GM19238 (cell line): ENCODE measurements at regions not wholly inside any gene's neighbourhood (a gene's known extent, or its start where the extent isn't known, plus 50 kb on each side); places are given as distances from the start of the nearest gene placed in this dataset.

Experiments
- DNase-seq: peaks from one replicate; pipeline ENCODE4 v3.0.0; 2011; ENCODE audit warnings: low spot score; ENCODE audit not compliant: insufficient read length

GRCh38 chr20:48163505-48163904 is 378.2 kb upstream of the SULF2 start:
- no peak for DNase-seq

DNA sequence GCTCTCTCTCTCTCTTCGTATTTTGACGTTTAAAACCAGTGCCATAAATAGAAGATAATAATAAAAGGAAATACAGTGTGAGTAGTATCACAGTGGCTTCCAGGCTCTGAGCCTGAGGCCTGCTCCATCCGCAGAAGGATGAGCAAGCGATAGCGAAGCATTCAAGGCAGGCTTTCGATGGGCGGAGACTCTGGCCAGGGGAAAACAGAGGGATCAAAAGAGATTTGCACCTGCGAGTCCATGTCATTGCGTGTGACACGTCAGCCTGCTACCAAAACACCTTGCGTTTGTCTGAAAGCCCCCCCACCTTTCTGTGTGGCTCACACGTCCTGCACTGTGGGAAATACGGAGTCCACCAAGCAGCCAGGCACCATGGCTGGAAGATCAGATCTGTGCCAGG is 377.3 kb upstream of the SULF2 start:
- no peak for DNase-seq

GRCh38 chr20:48159145-48160008 is 374.1 kb upstream of the SULF2 start:
- DNase-seq = no peak

DNA sequence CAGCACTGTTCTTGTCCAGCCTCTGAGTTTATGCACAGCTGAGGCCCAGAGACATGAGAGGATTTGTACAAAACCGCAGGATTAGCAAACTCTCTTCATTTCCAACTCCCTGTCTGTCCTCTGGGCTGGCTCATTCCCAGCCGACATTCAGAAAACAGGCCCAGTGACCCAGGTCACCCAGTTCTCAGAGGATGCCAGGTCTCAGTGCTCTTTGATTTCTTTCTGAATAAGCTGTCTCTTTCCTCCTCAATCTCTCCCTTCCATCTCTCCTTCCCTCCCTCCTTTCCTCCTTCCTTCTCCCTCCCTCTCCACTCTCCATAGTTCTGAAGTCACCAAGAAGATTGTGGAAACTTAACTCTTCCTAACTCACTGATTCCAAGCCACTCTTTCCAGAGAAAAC is 372.7 kb upstream of the SULF2 start:
- no peak for DNase-seq

- DNase-seq = no peak
Observed at GRCh38 chr20:48156951-48157700, 371.8 kb upstream of the SULF2 start.

GRCh38 chr20:48156521-48156920 is 371.2 kb upstream of the SULF2 start:
- DNase-seq = no peak

DNA sequence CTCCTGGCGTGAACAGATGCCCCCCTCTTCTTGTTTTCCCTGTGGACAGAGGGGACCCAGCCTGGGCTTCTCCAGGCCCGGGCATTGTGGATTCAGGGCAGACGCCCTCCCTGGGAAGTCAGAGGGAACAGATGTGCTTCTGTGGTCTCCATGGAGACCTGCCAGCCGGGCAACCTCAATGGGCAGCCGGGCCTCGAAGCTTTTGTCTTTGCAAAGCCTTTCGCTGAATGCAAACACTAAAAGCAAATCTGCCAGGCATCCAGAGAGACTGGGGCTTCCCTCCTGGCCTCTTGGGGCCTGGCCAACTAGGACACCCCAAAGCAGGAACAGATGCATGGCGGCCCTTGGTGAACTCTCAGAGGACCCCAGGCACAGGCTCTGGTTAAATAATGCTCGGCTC is 370.0 kb upstream of the SULF2 start:
- DNase-seq = no peak

DNA sequence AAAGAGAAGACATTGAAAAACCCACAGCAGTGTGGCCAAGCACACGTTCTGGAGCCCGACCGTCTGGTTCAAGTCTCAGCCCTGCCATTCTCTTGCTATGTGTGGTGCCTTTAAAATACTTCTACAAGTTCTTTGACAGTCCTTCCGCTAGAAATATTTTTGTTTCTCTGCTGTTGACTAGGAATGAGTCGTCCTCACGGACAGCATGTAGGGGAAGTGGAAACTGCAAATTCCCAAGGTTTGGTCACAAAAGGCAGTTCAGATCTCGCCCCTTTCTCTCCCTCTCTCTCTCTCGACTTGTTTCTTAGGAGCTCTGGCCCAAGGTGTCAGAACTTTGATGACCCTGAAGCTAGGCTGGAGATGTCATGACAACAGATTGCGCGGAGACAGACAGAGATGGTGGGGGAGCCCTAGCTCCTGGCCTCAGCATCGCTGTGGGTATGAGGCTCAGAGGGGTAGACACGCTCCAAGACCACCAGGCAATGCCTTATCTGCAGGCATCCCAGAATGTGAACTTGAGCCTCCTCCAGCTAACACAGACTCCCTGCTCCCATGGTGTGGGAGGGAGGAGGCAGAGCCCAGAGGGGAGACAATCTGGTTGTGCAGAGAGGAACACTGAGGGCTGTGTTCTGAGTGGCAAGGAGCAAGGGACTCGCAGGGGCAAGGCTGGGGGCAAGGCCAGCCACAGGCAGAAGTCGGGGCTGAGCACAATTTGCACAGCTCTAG is 368.9 kb upstream of the SULF2 start:
- DNase-seq = no peak

- no peak for DNase-seq
Observed at GRCh38 chr20:48153523-48153922, 368.2 kb upstream of the SULF2 start.

DNA sequence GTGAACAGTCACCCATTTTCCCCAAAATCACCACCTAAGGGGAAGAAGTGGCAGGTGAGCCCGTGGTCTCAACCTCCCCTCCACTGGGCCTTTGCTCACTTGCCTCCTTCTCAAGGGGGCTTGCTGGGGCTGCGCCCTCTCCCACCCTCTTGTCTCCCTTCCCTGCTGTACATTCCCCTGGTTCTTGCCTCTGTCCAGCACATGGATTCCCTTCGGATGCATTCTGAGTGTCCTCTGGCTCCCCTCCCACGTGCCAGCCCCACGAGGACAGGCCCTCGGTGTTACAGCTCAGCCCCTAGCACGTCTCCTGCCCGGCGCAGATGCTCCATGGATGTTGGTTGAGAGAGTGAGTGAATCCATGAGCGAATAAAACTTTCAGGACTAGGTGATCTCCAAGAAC is 367.8 kb upstream of the SULF2 start:
- DNase-seq = no peak

- no peak for DNase-seq
Observed at GRCh38 chr20:48150568-48150967, 365.3 kb upstream of the SULF2 start.

DNA sequence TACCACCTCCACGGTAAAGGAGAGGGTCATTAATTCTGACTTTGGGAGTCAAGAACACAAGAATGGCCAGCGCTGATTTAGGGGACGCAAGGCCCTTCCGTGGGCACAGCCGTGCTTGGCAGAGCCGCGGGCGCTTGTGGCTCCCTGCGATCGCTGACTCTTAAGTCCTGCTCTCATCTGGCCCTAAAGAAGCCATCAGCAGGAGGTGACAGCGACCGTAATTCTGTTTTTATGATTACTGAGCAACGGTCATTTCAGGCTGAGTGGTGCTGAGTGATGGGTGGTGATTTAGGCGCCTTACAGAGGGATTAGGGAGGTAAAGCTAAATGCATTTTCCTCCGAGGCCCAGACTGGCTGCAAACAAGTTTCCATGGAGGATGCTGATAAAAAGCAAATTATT is 364.6 kb upstream of the SULF2 start:
- no peak for DNase-seq

DNA sequence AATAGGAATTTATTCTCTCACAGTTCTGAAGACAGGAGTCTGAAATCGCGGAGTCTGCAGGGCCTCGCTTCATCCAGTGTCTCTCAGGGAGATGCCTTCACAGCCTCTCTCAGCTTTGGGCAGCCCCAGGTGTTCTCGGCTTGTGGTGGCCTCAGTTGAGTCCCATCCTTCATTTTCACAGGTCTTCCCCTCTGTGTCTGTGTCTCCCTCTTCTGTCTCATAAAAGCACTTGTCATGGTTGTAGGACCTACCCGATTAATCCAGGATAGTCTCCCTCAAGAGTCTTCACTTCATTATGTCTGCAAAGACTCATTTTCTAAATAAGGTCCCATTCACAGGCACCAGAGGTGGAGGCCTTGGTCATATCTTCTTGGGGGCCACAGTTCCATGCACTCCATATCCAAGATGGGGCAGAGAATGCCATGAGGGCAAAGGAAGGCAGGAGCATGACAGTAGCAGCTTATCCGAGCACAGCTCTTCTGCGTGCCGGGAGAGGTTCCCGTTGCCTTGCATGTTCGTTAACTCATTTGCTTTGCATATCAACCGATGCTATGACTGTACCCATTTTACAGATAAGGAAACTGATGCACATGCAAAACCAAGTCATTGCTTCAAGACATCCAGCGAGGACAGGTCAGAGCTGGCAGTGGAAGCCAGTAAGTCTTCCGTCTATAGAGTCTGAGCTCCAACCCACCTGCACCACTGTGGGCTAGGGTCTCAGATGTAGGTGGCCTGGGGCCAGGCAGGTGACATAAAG is 363.8 kb upstream of the SULF2 start:
- DNase-seq = no peak

- no peak for DNase-seq
Observed at GRCh38 chr20:48148020-48148419, 362.7 kb upstream of the SULF2 start.

GRCh38 chr20:48147311-48147710 is 362.0 kb upstream of the SULF2 start:
- DNase-seq = no peak

- DNase-seq = no peak
Observed at GRCh38 chr20:48146877-48147276, 361.6 kb upstream of the SULF2 start.

DNA sequence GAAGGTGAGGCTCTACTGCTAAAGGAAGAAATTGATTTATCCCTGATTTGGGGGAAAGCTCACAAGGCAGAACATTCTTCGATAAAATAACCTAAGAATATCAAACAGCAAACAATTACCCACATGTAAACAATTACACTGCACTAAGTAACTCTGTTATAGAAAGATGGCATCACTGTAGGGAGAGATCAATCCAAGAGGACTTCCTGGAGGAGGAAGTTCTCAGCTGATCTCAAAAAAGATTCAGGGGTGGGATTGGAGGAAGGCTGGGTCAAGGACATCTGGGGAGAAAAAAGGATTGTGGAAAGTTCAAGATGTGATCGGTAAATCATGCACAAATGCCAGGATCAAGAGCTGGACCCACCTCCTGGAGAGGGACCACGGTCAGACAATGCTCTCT is 361.0 kb upstream of the SULF2 start:
- DNase-seq = no peak

DNA sequence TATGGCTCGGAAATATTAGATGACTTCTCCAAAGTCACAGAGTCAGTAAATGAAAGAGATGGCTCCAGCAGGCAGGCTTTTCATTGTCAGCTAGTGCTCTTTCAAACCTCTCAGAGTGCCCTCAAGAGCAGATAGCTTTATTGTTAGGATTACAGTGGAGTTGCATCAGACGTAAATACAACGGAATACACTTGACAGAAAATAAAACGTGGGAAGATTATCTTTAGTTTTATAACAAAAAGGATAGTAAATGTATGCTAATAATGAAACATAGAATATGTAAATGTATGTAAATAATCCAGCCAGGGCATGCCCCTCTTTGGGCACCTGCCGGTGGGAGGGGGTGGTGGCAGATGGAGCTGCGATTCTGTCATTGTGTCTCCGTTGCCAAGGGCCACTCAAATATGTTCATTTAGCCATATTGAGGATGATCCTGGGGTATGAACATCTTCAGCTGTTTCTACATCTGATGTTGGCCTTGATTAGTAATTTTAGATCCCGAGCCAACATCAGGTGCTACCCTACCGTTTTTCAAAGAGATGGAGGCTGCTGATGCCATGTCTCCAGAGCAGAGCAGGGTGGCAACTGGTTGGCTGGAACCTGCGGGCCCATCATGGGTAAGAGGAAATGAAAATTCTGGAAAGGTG is 358.3 kb upstream of the SULF2 start:
- no peak for DNase-seq

GRCh38 chr20:48142516-48142773 is 357.2 kb upstream of the SULF2 start:
- DNase-seq = no peak

GRCh38 chr20:48141660-48142515 is 356.6 kb upstream of the SULF2 start:
- no peak for DNase-seq
